NCI-H82 treated with DMSO at 0.1 percent for 48 hours (cell line): ENCODE measurements at regions not wholly inside any gene's neighbourhood (a gene's known extent, or its start where the extent isn't known, plus 50 kb on each side); places are given as distances from the start of the nearest gene placed in this dataset.
A peak's percentile ranks its signal among the peaks of the same experiment; 100 is the strongest.

ENCODE experiments used
- DNase-seq: peaks from one replicate; lab custom pipeline; 2025; ENCODE audit not compliant: unreplicated experiment; lab: John Stamatoyannopoulos, UW

- no peak for DNase-seq
Observed at GRCh38 chr2:4134551-4135550, 431.5 kb downstream of the DCDC2C start.

- no peak for DNase-seq
Observed at GRCh38 chr2:4135765-4136164, 432.4 kb downstream of the DCDC2C start.

DNA sequence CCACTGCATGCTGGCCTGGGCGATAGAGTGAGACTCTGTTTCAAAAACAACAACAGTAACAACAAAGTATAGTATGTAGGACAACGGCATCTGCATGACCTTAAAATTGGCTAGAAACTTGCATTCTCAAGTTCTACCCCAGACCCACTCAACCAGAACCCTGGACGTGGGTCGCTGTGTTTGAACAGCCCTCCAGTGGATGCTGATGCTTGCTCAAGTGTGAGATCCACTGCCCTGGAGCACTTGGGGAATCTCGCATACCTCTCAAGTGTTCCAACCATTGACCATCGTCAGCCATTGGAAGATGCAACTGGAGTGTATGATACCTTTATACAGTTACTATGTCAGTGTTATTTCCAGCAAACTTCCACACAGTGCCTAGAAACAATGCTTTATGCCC is 435.9 kb downstream of the DCDC2C start:
- DNase-seq = no peak

DNA sequence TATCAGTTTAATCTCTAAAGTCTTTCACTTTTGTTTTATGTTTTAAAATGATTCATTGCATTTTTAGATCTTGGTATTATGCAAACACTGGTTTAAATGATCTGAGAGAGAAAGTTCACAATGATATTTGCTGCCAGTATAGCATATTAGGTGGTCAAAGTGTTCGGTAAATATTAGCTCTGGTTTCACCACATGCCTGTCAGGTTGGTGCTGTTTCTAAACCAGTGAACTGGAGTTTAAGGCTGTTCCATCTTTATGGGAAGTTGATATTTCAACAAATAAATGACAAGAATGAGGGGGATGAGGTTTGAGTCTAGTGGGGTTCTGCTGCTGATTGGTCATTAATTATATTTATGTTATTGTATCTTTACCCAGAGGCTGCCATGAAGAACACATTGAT is 436.4 kb downstream of the DCDC2C start:
- no peak for DNase-seq

- no peak for DNase-seq
Observed at GRCh38 chr2:4140281-4140970, 437.1 kb downstream of the DCDC2C start.

DNA sequence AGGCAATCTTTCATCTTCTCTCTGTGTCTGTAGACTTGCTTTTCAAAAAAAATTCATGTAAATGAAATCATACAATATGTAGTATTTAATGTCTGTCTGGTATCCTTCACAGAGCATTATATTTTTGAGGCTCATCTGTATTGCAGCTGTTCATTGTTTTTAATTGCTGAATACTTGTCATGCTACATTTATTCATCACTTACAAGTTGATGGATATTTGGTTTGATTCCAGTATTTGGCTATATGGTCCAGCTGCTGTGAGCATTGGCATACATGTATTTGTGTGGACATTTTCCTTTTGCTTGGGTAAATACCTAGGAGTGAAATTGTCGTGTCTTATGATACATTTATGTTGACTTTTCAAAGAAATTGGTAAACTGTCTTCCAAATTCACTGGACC is 441.4 kb downstream of the DCDC2C start:
- no peak for DNase-seq

DNA sequence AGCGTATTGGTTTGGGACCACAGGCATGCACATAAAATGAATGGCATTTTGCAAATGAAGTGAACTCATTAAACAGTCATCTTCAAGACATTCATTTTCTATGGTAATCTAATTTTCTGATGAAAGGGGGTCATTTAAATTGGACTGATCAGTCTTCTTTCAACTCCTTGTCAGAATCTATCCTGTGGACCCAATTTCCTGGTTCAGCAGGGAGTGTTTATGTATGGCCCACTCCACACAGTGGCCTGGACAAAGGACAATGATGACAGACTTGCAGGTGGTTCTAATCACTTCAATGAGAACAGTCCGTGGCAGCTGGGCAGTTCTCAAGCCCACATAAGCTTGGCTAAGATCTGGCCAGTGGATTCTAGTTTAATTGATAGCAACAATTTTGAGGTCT is 448.1 kb downstream of the DCDC2C start:
- DNase-seq = no peak

- no peak for DNase-seq
Observed at GRCh38 chr2:4152051-4152450, 448.7 kb downstream of the DCDC2C start.

DNA sequence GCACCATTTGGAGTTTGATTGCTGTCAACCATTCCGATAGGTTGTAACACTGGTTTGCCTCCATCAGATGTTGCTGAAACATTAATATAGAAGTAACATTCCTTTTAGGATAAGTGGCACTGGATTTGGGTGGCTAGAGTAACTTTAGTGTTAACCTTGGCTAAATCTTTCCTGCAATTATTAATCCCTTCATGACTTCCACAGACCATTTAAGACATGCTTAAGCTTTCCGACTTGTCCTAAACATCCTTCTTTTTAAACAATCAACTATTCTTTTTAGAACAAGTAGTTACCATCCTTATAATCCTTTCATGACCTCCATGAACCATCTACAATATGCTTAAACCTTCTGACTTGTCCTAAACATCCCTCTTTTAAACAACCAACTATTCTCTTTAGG is 465.5 kb downstream of the DCDC2C start:
- DNase-seq = no peak

- DNase-seq = no peak
Observed at GRCh38 chr2:4174796-4175195, 471.4 kb downstream of the DCDC2C start.

GRCh38 chr2:4175343-4175742 is 472.0 kb downstream of the DCDC2C start:
- DNase-seq = no peak

DNA sequence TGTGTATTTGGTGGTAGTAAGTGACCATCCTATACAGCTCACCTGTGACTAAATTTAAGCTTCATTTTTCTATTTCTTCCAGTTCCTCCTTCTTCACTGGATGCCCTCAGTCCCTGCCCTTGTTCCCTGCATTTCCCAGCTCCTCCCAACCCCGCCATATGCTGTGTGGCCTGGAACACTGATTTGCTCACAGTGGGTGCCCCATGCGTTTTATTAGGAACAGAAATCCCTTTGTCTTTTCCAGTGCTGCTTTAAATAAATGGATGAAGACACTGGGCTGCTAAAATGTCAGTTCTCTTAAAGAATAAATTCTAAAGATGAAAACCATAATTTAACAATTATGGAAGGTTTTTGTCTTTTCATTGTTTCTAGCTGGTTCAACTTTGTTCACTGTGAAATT is 477.3 kb downstream of the DCDC2C start:
- DNase-seq = no peak

- no peak for DNase-seq
Observed at GRCh38 chr2:4181062-4181461, 477.7 kb downstream of the DCDC2C start.

GRCh38 chr2:4188561-4188960 is 485.2 kb downstream of the DCDC2C start:
- DNase-seq = peak; percentile 50

GRCh38 chr2:4190548-4190947 is 487.2 kb downstream of the DCDC2C start:
- no peak for DNase-seq

DNA sequence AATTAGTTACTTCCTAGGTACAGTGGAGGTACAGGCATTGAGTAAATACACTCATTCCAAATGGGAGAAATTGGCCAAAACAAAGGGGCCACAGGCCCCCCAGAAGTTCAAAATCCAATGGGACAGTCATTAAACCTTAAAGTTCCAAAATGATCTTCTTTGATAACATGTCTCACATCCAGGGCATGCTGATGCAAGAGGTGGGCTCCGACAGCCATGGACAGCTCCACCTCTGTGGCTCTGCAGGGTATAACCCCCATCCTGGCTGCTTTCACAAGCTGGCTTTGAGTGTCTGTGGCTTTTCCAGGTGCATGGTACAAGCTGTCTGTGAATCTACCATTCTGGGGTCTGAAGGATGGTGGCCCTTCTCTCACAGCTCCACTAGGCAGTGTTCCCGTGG is 488.7 kb downstream of the DCDC2C start:
- no peak for DNase-seq

GRCh38 chr2:4214444-4215205 is 511.2 kb downstream of the DCDC2C start:
- no peak for DNase-seq

GRCh38 chr2:4217737-4218136 is 514.4 kb downstream of the DCDC2C start:
- DNase-seq = no peak

DNA sequence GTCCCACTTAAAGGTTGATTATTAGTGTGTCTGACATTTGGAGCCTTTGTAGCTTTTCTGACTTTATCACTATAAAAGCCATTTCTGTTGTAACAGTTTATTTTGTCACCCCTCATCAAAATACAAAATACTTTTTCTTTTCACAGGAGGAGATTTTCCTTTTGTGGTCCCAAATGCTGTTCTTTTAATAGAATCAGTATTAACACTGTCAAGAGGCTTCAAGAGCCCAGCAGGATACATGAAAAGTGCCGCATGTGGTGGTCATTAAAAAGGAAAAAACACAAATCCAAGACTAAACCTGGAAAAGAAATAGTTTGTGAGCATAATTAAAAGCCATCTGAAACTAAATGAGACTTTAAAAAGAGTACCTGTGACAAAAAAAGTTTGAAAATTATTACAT is 515.7 kb downstream of the DCDC2C start:
- no peak for DNase-seq

GRCh38 chr2:4219571-4219970 is 516.2 kb downstream of the DCDC2C start:
- no peak for DNase-seq

GRCh38 chr2:4221434-4221833 is 518.1 kb downstream of the DCDC2C start:
- no peak for DNase-seq

DNA sequence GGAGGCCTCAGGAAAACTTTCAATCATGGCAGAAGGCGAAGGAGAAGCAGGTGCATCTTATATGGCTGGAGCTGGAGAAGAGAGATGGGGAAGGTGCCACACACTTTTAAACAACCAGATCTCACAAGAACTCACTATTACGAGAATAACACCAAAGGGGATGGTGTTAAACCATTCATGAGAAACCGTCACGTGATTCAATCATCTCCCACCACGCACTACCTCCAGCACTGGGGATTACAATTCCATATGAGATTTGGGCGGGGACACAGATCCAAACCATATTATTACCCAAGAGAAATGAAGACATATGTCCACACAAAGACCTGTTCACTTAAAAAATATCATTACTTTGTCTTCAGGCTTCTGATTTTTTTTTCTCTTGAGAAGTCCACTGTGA is 518.5 kb downstream of the DCDC2C start:
- no peak for DNase-seq
